ENCODE measurements at regions not wholly inside any gene's neighbourhood (a gene's known extent, or its start where the extent isn't known, plus 50 kb on each side); places are given as distances from the start of the nearest gene placed in this dataset.
A peak's percentile ranks its signal among the peaks of the same experiment; 100 is the strongest.

DNA sequence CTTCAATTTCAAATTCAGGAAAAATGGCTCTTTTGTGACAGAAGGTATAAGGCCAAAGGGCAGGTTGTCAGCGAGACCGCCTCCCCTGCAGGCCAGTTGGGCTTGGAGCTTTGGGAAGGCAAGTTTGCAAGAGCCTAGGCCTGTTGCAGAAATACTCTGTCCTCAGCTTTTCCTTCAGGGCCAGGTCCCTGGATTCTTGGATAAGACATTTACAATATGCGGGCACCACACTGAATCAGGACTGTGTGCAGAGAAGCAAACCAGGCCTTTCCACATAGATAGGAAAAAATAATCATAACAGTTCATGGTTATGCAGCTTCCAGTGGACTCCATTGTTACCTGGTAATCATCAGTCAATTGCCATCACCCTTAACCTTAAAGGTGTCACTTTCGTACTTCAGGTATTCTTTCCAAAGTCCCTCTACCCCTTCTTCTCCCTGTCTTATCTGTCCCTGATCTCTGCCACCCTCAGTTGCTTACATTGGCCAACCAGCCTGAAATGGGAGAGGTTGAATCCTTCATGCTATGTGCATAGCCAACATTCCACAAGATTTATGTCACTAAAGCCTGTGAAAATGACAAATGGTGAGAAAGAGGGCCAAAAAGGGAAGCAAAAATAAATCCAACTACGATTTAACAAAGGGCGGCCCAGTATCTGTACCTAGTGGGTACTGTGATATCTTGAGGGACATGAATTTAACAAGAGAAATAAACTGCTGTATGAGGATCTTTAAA, 304.5 kb upstream of the NFE2L3 start:
- no peak for DNase-seq (ENCODE audit: low spot score)
- TF ChIP-seq, protein P1, sequence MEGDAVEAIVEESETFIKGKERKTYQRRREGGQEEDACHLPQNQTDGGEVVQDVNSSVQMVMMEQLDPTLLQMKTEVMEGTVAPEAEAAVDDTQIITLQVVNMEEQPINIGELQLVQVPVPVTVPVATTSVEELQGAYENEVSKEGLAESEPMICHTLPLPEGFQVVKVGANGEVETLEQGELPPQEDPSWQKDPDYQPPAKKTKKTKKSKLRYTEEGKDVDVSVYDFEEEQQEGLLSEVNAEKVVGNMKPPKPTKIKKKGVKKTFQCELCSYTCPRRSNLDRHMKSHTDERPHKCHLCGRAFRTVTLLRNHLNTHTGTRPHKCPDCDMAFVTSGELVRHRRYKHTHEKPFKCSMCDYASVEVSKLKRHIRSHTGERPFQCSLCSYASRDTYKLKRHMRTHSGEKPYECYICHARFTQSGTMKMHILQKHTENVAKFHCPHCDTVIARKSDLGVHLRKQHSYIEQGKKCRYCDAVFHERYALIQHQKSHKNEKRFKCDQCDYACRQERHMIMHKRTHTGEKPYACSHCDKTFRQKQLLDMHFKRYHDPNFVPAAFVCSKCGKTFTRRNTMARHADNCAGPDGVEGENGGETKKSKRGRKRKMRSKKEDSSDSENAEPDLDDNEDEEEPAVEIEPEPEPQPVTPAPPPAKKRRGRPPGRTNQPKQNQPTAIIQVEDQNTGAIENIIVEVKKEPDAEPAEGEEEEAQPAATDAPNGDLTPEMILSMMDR (IDR thresholded peaks at IDR 0.05) = no peak
- ATAC-seq (ENCODE audit: low FRiP score) = no peak

DNA sequence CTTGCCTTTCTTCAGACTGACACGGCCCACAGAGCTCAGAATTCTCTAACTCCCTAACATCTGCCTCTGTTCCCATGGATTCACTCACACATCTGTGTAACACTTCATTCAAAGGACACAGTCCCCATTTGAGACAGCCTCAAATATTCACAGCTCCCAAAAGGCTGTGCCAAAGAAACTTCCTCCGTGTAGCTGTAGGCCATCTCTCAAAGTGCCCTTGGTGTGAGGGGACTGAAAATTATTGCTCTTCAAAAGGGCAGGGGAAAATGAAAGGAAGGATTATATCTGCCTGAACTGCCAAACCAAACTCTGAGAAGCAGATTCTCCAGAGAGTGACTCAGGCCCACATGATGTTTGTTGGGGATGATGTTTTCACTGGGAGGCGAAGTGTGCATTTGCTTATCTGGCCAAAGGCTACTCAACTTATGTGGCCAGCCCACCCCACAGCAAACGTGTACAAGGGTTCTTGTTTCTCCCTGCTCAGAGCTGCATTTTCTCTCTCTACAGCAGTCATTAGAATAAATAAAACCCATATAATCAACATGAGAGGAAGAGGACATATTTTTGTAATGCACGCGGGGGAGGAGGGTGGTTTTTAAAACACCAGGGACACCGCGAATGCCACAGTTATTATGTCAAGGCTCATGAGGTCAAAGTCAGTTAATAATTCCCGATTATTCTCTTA, 302.4 kb upstream of the NFE2L3 start:
- no peak for DNase-seq (ENCODE audit: low spot score)
- ATAC-seq (ENCODE audit: low FRiP score) = peak; percentile 53
- TF ChIP-seq, protein P1 (IDR thresholded peaks at IDR 0.05) = no peak

DNA sequence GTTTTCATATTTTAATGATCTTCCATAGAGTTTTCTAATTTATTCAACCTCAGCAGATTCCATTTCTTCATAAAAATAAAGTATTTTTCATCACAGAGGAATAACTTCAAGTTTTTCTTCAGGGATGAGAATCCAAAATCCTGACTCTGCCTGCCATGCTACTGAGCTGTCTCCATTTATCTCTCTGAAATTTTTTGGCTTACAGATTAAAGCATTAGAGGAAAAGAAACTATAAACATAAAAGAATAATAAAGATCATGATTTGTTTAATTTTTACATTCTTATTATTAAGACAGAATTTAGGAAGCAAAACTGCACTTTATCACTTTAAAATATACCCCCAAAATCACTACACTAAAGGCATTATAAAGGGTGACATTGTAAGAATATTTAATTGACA, 301.8 kb upstream of the NFE2L3 start:
- ATAC-seq (ENCODE audit: low FRiP score) (no peak), DNase-seq (ENCODE audit: low spot score) (no peak)
- TF ChIP-seq, protein P1 (IDR thresholded peaks at IDR 0.05) = no peak

DNA sequence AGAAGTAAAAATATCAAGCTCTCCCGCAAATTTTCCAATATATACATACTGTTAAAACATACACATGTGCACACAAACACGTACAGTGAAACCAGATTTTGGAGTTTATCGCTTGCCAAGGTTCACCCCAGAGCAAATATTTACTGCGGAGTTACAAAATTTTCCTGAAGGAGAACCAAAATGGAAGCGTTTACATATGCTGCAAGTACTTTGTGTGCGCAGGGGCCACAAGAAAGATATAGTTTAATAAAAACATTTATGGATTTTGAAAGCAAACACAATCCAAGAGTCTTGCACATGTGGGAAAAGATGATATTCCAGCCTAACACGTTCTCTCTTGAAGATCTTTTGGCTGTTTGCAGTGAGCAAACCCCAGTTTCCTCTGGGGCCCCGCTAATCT, 301.3 kb upstream of the NFE2L3 start:
- DNase-seq (ENCODE audit: low spot score) = no peak
- TF ChIP-seq, protein P1 (IDR thresholded peaks at IDR 0.05) = no peak
- ATAC-seq (ENCODE audit: low FRiP score) = no peak

DNA sequence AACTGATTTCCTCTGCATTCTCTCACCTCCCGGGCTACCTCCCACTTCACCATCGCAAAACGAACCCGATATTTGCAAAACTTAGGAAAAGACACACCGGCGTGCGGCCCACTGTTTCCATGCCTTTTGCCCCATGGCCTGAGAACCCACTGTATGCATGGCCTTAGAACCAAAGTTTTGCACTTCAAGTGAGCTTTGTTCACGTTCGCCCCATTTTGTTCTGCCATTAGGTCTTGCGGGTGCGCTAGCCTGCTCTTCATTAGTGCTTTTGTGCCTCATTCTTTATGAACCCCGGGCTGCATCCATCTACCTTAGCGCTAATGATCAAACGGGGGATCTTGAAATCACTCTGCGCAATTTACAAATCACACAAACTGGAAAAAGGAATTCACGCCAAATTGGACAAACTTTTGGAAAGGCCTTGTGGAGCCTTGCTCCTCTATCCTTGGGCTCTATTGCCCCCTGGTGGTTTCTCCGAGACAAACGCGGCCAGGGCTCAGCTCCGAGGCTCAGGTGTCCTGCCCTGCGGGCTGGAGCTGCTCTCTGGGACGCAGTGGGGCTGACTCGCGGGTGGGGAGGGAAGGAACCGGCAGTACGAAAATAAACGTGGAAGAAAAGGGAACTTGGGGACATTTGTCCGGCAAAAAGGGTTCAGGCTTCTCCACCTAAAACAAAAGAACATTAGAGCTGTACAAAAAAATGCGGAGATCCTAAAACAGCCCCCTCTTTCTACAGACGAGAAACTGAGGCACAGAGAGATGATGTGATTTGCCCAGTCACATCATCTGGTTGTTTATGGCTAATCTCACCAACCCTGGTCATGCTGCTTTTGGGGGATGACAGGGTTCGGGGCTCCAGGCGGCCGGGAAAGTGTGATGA, 300.4 kb upstream of the NFE2L3 start:
- TF ChIP-seq, protein P1 (IDR thresholded peaks at IDR 0.05) = peak in 1 of 3 donors; percentile 64
- ATAC-seq (ENCODE audit: low FRiP score) (peak; percentile 68), DNase-seq (ENCODE audit: low spot score) (peak; percentile 74)

DNA sequence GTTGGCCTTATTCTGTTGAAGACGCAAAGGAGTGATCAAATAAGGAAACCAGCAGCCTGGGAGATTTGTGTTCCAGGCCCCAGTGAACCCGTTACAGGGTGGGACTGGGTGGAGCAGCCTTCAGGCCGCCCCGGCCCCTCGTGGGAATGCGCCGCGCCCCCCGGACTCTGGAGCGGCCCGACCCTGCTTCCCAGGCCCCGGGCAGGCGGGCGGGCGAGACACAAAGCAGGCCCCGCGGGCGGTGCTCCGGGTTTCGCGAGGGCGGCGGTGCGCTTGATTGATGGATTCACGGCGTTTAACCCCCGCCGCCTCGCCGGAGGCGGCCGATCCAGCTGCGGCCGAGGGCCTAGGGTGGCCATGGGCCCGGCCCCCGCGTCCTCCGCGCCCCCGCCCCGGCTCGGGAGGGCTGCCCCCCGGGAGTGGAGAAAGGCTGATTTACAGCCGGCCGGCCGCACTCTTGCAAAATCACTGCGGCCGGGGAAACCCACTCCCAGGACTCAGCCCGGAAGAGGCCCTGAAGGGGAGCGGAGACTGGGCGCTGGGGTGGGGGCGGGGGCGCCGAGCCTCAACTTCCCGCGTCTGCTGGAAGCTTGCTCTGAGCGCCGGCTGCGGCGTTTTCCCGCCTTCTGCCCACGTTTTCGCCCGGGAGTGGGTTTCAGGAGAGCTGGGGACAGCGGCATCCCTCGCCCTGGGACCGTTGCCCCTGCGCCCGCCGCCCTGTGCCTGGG, 299.6 kb upstream of the NFE2L3 start:
- peak; percentile 9 for ATAC-seq (ENCODE audit: low FRiP score)
- TF ChIP-seq, protein P1 (IDR thresholded peaks at IDR 0.05) = no peak
- no peak for DNase-seq (ENCODE audit: low spot score)
